ENCODE measurements at regions not wholly inside any gene's neighbourhood (a gene's known extent, or its start where the extent isn't known, plus 50 kb on each side); places are given as distances from the start of the nearest gene placed in this dataset.

DNA sequence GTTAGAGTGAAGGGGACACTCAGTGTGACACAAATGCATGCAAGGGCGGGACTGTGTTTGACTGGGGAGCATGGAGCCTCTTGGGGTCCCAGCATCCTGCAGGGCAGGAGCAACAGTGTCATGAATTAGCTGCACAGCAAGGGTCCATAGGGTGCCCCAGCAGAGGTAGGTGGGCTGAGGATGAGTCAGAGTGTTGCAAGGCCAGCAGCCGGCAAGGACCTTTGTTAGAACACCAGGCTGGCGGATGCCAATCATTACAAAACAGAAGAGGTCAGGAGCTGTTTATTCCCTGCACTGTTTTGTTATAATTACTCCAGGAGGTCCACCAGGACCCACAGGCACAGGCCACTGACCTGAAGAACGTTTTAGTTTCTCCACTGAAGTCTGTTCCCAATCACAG is 362.2 kb upstream of the DUSP10 start:
- TF ChIP-seq EZH2 (optimal IDR thresholded peaks at IDR 0.05; ENCODE audit: low read depth, low read length) (no peak), EZH2phosphoT487 (IDR thresholded peaks at IDR 0.05; ENCODE audit: low read length) (no peak)
- TF ChIP-seq, protein P1, sequence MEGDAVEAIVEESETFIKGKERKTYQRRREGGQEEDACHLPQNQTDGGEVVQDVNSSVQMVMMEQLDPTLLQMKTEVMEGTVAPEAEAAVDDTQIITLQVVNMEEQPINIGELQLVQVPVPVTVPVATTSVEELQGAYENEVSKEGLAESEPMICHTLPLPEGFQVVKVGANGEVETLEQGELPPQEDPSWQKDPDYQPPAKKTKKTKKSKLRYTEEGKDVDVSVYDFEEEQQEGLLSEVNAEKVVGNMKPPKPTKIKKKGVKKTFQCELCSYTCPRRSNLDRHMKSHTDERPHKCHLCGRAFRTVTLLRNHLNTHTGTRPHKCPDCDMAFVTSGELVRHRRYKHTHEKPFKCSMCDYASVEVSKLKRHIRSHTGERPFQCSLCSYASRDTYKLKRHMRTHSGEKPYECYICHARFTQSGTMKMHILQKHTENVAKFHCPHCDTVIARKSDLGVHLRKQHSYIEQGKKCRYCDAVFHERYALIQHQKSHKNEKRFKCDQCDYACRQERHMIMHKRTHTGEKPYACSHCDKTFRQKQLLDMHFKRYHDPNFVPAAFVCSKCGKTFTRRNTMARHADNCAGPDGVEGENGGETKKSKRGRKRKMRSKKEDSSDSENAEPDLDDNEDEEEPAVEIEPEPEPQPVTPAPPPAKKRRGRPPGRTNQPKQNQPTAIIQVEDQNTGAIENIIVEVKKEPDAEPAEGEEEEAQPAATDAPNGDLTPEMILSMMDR (IDR thresholded peaks at IDR 0.05; ENCODE audit: low read length): no peak
